GM20000 (cell line): ENCODE measurements at regions not wholly inside any gene's neighbourhood (a gene's known extent, or its start where the extent isn't known, plus 50 kb on each side); places are given as distances from the start of the nearest gene placed in this dataset.

Source experiments
- DNase-seq: peaks from one replicate; pipeline ENCODE4 v3.0.0; 2012; ENCODE audit warnings: low spot score
- CTCF ChIP-seq: IDR thresholded peaks from 2 replicates; pipeline ENCODE4 v1.5.1; 2012; ENCODE audit warnings: mild to moderate bottlenecking, control low read depth; ENCODE audit errors: extremely low read depth, missing control alignments

- TF ChIP-seq CTCF, result no peak
- DNase-seq, result no peak
Observed at GRCh38 chr12:107247650-107248049, 154.3 kb upstream of the CRY1 start.

- DNase-seq, result no peak
- TF ChIP-seq CTCF, result no peak
Observed at GRCh38 chr12:107248187-107248586, 154.8 kb upstream of the CRY1 start.

GRCh38 chr12:107251288-107251687, 157.9 kb upstream of the CRY1 start:
- no peak for DNase-seq
- TF ChIP-seq CTCF, result no peak

GRCh38 chr12:107253361-107253760, 160.0 kb upstream of the CRY1 start:
- TF ChIP-seq CTCF, result no peak
- DNase-seq, result no peak

- TF ChIP-seq CTCF, result no peak
- DNase-seq, result no peak
Observed at GRCh38 chr12:107254258-107254856, 161.0 kb upstream of the CRY1 start.

GRCh38 chr12:107258780-107259179, 165.4 kb upstream of the CRY1 start:
- DNase-seq, result no peak
- no peak for TF ChIP-seq CTCF

- no peak for DNase-seq
- TF ChIP-seq CTCF, result no peak
Observed at GRCh38 chr12:107263980-107264379, 170.6 kb upstream of the CRY1 start.
